MCF 10A (cell line): ENCODE measurements at regions not wholly inside any gene's neighbourhood (a gene's known extent, or its start where the extent isn't known, plus 50 kb on each side); places are given as distances from the start of the nearest gene placed in this dataset.

Experiments
- BruUV-seq: library from RNA; stranded (reverse); fragments of 400-500 nt; replicated peaks from 2 replicates; lab custom pipeline; 2021; lab: Mats Ljungman, UMichigan
- CTCF ChIA-PET: fragments of 300-600 bp; sonication (Branson Sonifier 250); formaldehyde crosslinking; extraction: SDS; loops from one replicate; lab custom pipeline; 2021; ENCODE audit warnings: antibody characterized with exemption, inconsistent platforms; lab: Yijun Ruan, JAX
- POLR2A ChIA-PET: fragments of 300-600, 350-650 bp; sonication (Branson Sonifier 250); formaldehyde crosslinking; extraction: SDS; loops from one replicate; lab custom pipeline; 2020; ENCODE audit warnings: antibody characterized with exemption, inconsistent platforms; lab: Yijun Ruan, JAX
- DNase-seq: peaks from one replicate; pipeline ENCODE4 v3.0.0-alpha.2; 2018; ENCODE audit not compliant: unreplicated experiment
- H3K27ac Mint-ChIP-seq: one replicate; pipeline ENCODE4 v1.8.0; 2022; ENCODE audit warnings: mild to moderate bottlenecking, low read depth, mixed read lengths; ENCODE audit not compliant: unreplicated experiment
- H3K27me3 Mint-ChIP-seq: one replicate; pipeline ENCODE4 v1.8.0; 2022; ENCODE audit warnings: mixed read lengths; ENCODE audit not compliant: insufficient read depth, unreplicated experiment
- H3K36me3 Mint-ChIP-seq: one replicate; pipeline ENCODE4 v1.8.0; 2022; ENCODE audit warnings: mild to moderate bottlenecking, moderate library complexity, mixed read lengths; ENCODE audit not compliant: insufficient read depth, unreplicated experiment
- H3K4me1 Mint-ChIP-seq: one replicate; pipeline ENCODE4 v1.8.0; 2022; ENCODE audit warnings: mixed read lengths; ENCODE audit not compliant: insufficient read depth, unreplicated experiment
- H3K4me3 Mint-ChIP-seq: one replicate; pipeline ENCODE4 v1.8.0; 2022; ENCODE audit warnings: mild to moderate bottlenecking, moderate library complexity, mixed read lengths; ENCODE audit not compliant: unreplicated experiment
- H3K9me3 Mint-ChIP-seq: one replicate; pipeline ENCODE4 v1.8.0; 2022; ENCODE audit warnings: mixed read lengths; ENCODE audit not compliant: unreplicated experiment
- intact Hi-C: fragments of 100-400 bp; cut with micrococcal nuclease; formaldehyde crosslinking; loops from 2 replicates; pipeline ENCODE4 v1.14.1; 2022
- TF ChIP-seq, protein P1 (sequence below): fragments of 200-600 bp; IDR thresholded peaks from one replicate; pipeline ENCODE4 v1.8.0; 2022; ENCODE audit warnings: antibody characterized with exemption, mild to moderate bottlenecking; ENCODE audit not compliant: unreplicated experiment

DNA sequence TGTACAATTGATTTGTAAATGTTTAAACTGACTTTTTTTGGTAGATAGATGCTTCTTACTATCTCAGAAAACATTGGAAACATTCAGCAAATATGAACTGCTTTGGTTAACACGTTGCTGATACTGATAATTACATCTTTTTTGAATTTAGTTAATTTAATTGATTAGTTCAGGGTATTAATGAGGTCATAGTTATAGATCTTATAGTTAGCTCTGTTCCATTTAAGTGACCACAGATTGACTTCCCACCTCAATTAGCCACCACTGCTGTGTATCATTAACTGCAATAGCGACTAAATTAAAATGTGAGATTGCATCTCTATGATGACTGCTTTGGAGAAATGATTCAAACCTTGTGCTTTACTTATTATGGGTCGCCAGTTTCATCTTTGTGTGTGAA, 407.1 kb upstream of the EDIL3 start:
- Mint-ChIP-seq H3K4me3 (no peak overlapping the region), H3K27ac (no peak overlapping the region), H3K9me3 (no peaks in the 10 kb centered on the region), H3K27me3 (peaks cover 23% of the 10 kb centered on the region), H3K36me3 (no peaks in the 10 kb centered on the region), H3K4me1 (no peaks in the 10 kb centered on the region)
- no peak for DNase-seq
- no TSS peak for BruUV-seq
- intact Hi-C loops: no loop called here
- ChIA-PET POLR2A (no interaction called here), CTCF (no interaction called here)
- TF ChIP-seq, protein P1, sequence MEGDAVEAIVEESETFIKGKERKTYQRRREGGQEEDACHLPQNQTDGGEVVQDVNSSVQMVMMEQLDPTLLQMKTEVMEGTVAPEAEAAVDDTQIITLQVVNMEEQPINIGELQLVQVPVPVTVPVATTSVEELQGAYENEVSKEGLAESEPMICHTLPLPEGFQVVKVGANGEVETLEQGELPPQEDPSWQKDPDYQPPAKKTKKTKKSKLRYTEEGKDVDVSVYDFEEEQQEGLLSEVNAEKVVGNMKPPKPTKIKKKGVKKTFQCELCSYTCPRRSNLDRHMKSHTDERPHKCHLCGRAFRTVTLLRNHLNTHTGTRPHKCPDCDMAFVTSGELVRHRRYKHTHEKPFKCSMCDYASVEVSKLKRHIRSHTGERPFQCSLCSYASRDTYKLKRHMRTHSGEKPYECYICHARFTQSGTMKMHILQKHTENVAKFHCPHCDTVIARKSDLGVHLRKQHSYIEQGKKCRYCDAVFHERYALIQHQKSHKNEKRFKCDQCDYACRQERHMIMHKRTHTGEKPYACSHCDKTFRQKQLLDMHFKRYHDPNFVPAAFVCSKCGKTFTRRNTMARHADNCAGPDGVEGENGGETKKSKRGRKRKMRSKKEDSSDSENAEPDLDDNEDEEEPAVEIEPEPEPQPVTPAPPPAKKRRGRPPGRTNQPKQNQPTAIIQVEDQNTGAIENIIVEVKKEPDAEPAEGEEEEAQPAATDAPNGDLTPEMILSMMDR: no peak

DNA sequence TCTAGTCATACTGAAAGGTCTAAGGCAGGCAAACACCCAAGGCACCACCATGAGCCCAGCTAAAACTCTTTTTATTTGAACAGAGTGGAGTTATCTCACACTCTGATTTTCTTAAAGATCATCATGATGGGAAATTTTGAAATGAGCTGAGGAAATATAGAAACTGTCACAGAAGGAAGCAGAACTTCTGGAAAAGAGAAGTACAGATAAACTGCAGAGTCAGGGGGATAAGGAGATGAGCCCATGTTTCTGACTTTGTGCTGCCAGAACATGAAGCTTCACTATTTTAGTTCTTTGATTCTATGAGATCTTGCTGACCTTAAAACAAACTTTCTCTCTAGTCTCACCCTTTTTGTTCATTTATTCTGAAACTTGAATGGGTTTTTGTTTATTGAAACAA, 406.5 kb upstream of the EDIL3 start:
- Mint-ChIP-seq H3K36me3 (no peaks in the 10 kb centered on the region), H3K27me3 (peaks cover 29% of the 10 kb centered on the region), H3K4me1 (no peaks in the 10 kb centered on the region), H3K9me3 (no peaks in the 10 kb centered on the region), H3K4me3 (no peak overlapping the region), H3K27ac (no peak overlapping the region)
- TF ChIP-seq, protein P1: no peak
- no TSS peak for BruUV-seq
- POLR2A ChIA-PET: no interaction called here
- intact Hi-C loops: no loop called here
- DNase-seq: no peak
- CTCF ChIA-PET: no interaction called here

DNA sequence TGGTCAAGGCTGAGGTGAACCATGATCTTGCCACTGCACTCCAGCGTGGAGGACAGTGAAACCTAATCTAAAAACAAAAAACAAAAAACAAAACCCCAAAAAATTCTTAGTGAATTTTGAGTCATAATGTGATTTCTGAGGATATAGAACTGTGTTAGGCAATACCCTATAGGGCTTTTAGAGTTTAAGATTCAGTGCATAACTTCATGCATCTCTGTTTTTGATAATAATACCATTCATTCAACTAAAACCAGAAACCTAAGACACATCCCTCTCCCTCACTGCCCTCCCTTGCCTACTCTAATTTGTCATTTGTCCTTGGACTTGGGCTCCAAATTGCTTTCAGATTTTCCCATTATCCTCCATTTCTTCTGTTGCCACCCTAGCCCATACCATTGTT, 405.7 kb upstream of the EDIL3 start:
- peaks cover 37% of the 10 kb centered on the region for H3K27me3 Mint-ChIP-seq
- DNase-seq: no peak
- TF ChIP-seq, protein P1: no peak
- BruUV-seq: no TSS peak
- H3K9me3 Mint-ChIP-seq: no peaks in the 10 kb centered on the region
- H3K36me3 Mint-ChIP-seq: no peaks in the 10 kb centered on the region
- H3K27ac Mint-ChIP-seq: no peak overlapping the region
- no peak overlapping the region for H3K4me3 Mint-ChIP-seq
- intact Hi-C loops: no loop called here
- no peaks in the 10 kb centered on the region for H3K4me1 Mint-ChIP-seq
- ChIA-PET CTCF (no interaction called here), POLR2A (no interaction called here)

DNA sequence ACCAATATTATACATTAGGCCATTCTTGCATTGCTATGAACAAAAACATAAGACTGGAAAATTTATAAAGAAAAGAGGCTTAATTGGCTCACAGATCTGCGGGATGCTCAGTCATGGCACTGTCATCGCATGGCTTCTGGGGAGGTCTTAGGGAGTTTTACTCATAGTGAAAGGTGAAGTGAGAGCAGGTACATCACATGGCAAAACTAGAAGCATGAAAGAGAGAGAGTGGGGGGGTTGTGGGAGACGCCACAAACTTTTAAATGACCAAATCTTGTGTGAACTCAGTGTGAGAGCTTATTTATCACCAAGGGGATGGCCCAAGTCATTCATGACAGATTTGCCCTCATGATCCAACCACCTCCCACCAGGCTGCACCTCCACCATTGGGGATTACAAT, 398.3 kb upstream of the EDIL3 start:
- Mint-ChIP-seq H3K36me3 (no peaks in the 10 kb centered on the region), H3K27ac (no peak overlapping the region), H3K9me3 (no peaks in the 10 kb centered on the region), H3K27me3 (peaks cover 18% of the 10 kb centered on the region), H3K4me3 (no peak overlapping the region), H3K4me1 (no peaks in the 10 kb centered on the region)
- DNase-seq: no peak
- CTCF ChIA-PET: no interaction called here
- POLR2A ChIA-PET: no interaction called here
- TF ChIP-seq, protein P1: no peak
- intact Hi-C loops: no loop called here
- BruUV-seq: no TSS peak
